ENCODE measurements at regions not wholly inside any gene's neighbourhood (a gene's known extent, or its start where the extent isn't known, plus 50 kb on each side); places are given as distances from the start of the nearest gene placed in this dataset.
"Not testable (repeated sequence)": the region's sequence is repeated elsewhere in the genome, so short reads cannot be mapped to it uniquely, and the experiment has no call there.

- DNase-seq (ENCODE audit: low read depth in 2 of 2, low spot score in 1 of 2) = no peak
These were observed 70.9 kb upstream of the ZNF169 start for GRCh38 chr9:94188246-94188645.

GRCh38 chr9:94191706-94192105 is 67.4 kb upstream of the ZNF169 start:
- DNase-seq (ENCODE audit: low read depth in 2 of 2, low spot score in 1 of 2) = not testable (repeated sequence)

- DNase-seq (ENCODE audit: low read depth in 2 of 2, low spot score in 1 of 2) = no peak
These were observed 60.7 kb upstream of the ZNF169 start for GRCh38 chr9:94198414-94198813.

GRCh38 chr9:94199776-94200175 is 59.3 kb upstream of the ZNF169 start:
- no peak for DNase-seq (ENCODE audit: low read depth in 2 of 2, low spot score in 1 of 2)

GRCh38 chr9:94204174-94204573 is 54.9 kb upstream of the ZNF169 start:
- DNase-seq (ENCODE audit: low read depth in 2 of 2, low spot score in 1 of 2) = no peak

GRCh38 chr9:94207781-94208180 is 51.3 kb upstream of the ZNF169 start:
- DNase-seq (ENCODE audit: low read depth in 2 of 2, low spot score in 1 of 2) = no peak
